ENCODE measurements at regions not wholly inside any gene's neighbourhood (a gene's known extent, or its start where the extent isn't known, plus 50 kb on each side); places are given as distances from the start of the nearest gene placed in this dataset.

GRCh38 chr10:16155834-16156233 is 281.0 kb upstream of the PTER start:
- TF ChIP-seq GATA2 (IDR thresholded peaks at IDR 0.05; ENCODE audit: low read depth, low read length) (no peak), GATA3 (IDR thresholded peaks at IDR 0.05; ENCODE audit: low read depth, low read length) (no peak)
